Psoas muscle (tissue), 7 donors: ENCODE measurements at regions not wholly inside any gene's neighbourhood (a gene's known extent, or its start where the extent isn't known, plus 50 kb on each side); places are given as distances from the start of the nearest gene placed in this dataset.

ENCODE experiments used
- ATAC-seq, 4 donors: fragments of 200-7000 bp; cut with Tn5 transposase; one replicate each; pipeline ENCODE4 v1.9.1; 2020; ENCODE audit warnings: moderate library complexity in 3 of 4, mild to moderate bottlenecking in 2 of 4
- DNase-seq, 2 donors: peaks; one replicate each; pipeline ENCODE4 v3.0.0-alpha.2; 2020
- H3K27ac ChIP-seq: fragments of 200-600 bp; one replicate; pipeline ENCODE4 v1.8.0; 2022
- H3K27me3 ChIP-seq, 3 donors: fragments of 200-600 bp in 1 of 3; one replicate each; pipeline versions ENCODE4 v1.6.1 to v1.8.0; 2013 to 2022; ENCODE audit warnings: low read length in 2 of 3, mild to moderate bottlenecking in 2 of 3, moderate library complexity in 1 of 3; ENCODE audit not compliant: insufficient read depth in 3 of 3
- H3K36me3 ChIP-seq, 2 donors: fragments of 200-600 bp in 1 of 2; one replicate each; pipeline versions ENCODE4 v1.6.1 to v1.8.0; 2013 to 2022; ENCODE audit warnings: low read depth in 1 of 2, mild to moderate bottlenecking in 1 of 2, moderate library complexity in 1 of 2; ENCODE audit not compliant: insufficient read depth in 1 of 2
- H3K4me1 ChIP-seq: fragments of 200-600 bp; one replicate; pipeline ENCODE4 v1.8.0; 2022
- H3K4me3 ChIP-seq: fragments of 200-600 bp; one replicate; pipeline ENCODE4 v1.8.0; 2022; ENCODE audit warnings: mild to moderate bottlenecking
- H3K9me3 ChIP-seq: fragments of 200-600 bp; one replicate; pipeline ENCODE4 v1.8.0; 2022
- CTCF ChIP-seq: fragments of 200-600 bp; IDR thresholded peaks from one replicate; pipeline ENCODE4 v1.8.0; 2022; ENCODE audit warnings: antibody characterized with exemption
- WGBS, 3 donors: extraction: QIAGEN DNeasy Blood & Tissue Kit; methylation state at CpG; one replicate each; pipeline versions ENCODE4 v1.1.6 to v1.1.7; 2013; 5-methylcytosine and 5-hydroxymethylcytosine counted together
- intact Hi-C, 2 donors: fragments of 100-400 bp; cut with DNase I; formaldehyde crosslinking; loops; one replicate each; pipeline versions ENCODE4 v1.11.0 to v1.14.2; 2022
- donor health status: healthy with polysubstance abuse.
- donor health status: DM: no; HTN: no; CAD: no; lungs with moderate emphysema.
- donor health status: Bipolar disorder and iron deficiency.
- donor health status: healthy.
- donor health status: DM: yes; HTN: yes; CAD: no.
- donor health status: DM: no; HTN: no; CAD: no.
- donor health status: DM: yes; HTN: yes; CAD: no.

- TF ChIP-seq CTCF: no peak
- 30 to 44% (median 42%) methylated on average over 1 of the region's 1 CpG for WGBS, 3 donors
Measured at GRCh38 chr4:152146244-152146643, 385.4 kb upstream of the GATB start.

GRCh38 chr4:152143806-152144205 lies 383.0 kb upstream of the GATB start:
- no peak overlapping the region for H3K4me3 ChIP-seq
- DNase-seq (no peak), ATAC-seq (no peak)
- intact Hi-C loops: no loop called here
- TF ChIP-seq CTCF: no peak
- H3K27me3 ChIP-seq: no peaks in the 10 kb centered on the region
- H3K9me3 ChIP-seq: peaks cover 12% of the 10 kb centered on the region
- no peak overlapping the region for H3K27ac ChIP-seq
- H3K4me1 ChIP-seq: no peaks in the 10 kb centered on the region
- no peaks in the 10 kb centered on the region for H3K36me3 ChIP-seq

More at GRCh38 chr4:152146244-152146643, 385.4 kb upstream of the GATB start:
- Histone ChIP-seq H3K27ac (no peak overlapping the region), H3K36me3 (no peaks in the 10 kb centered on the region), H3K9me3 (peaks cover 12% of the 10 kb centered on the region), H3K4me1 (no peaks in the 10 kb centered on the region), H3K27me3 (no peaks in the 10 kb centered on the region), H3K4me3 (no peak overlapping the region)
- DNase-seq (no peak), ATAC-seq (no peak)
- intact Hi-C loops: no loop called here

GRCh38 chr4:152138451-152138850 lies 377.6 kb upstream of the GATB start:
- WGBS, 3 donors: 85% methylated on average over 3 of the region's 3 CpGs
- no peak for DNase-seq
- TF ChIP-seq CTCF: no peak
- Histone ChIP-seq H3K9me3 (no peaks in the 10 kb centered on the region), H3K27ac (no peak overlapping the region), H3K27me3 (no peaks in the 10 kb centered on the region), H3K4me1 (no peaks in the 10 kb centered on the region), H3K4me3 (no peak overlapping the region), H3K36me3 (no peaks in the 10 kb centered on the region)
- intact Hi-C loops: no loop called here
- ATAC-seq: no peak

GRCh38 chr4:152132776-152133175 lies 372.0 kb upstream of the GATB start:
- Histone ChIP-seq H3K36me3 (no peaks in the 10 kb centered on the region), H3K27ac (no peak overlapping the region), H3K9me3 (no peaks in the 10 kb centered on the region), H3K27me3 (no peaks in the 10 kb centered on the region), H3K4me3 (no peak overlapping the region), H3K4me1 (no peaks in the 10 kb centered on the region)
- intact Hi-C loops: no loop called here
- ATAC-seq (no peak), DNase-seq (no peak)
- TF ChIP-seq CTCF: no peak

- H3K27ac ChIP-seq: no peak overlapping the region
- TF ChIP-seq CTCF: no peak
- no peaks in the 10 kb centered on the region for H3K9me3 ChIP-seq
- ATAC-seq: no peak
- H3K4me1 ChIP-seq: no peaks in the 10 kb centered on the region
- DNase-seq: no peak
- H3K27me3 ChIP-seq: no peaks in the 10 kb centered on the region
- no peaks in the 10 kb centered on the region for H3K36me3 ChIP-seq
- intact Hi-C loops: no loop called here
- H3K4me3 ChIP-seq: no peak overlapping the region
- 72 to 86% (median 78%) methylated on average over 1 of the region's 1 CpG for WGBS, 3 donors
Measured at GRCh38 chr4:152128356-152128755, 367.5 kb upstream of the GATB start.
